ENCODE measurements at regions not wholly inside any gene's neighbourhood (a gene's known extent, or its start where the extent isn't known, plus 50 kb on each side); places are given as distances from the start of the nearest gene placed in this dataset.

GRCh38 chr14:62420847-62421246, 624.4 kb downstream of the KCNH5 start:
- H3K9ac ChIP-seq (ENCODE audit: insufficient read depth, low read length) = no peak overlapping the region
- H3K4me2 ChIP-seq (ENCODE audit: extremely low read depth, insufficient read depth, low read length) = no peak overlapping the region
- no peaks in the 10 kb centered on the region for H3K27me3 ChIP-seq (ENCODE audit: control insufficient read depth, insufficient read depth, low read length)
- no peaks in the 10 kb centered on the region for H3K36me3 ChIP-seq (ENCODE audit: control insufficient read depth, insufficient read depth, low read length)
- no peak overlapping the region for H2AFZ ChIP-seq (ENCODE audit: low read length)
- no peak overlapping the region for H3K4me3 ChIP-seq (replicated peaks in 1 of 4; ENCODE audit: control extremely low read depth in 1 of 4, insufficient read depth in 1 of 4, low read depth in 3 of 4, low read length in 4 of 4)
- H3K9me3 ChIP-seq (ENCODE audit: control insufficient read depth, insufficient read depth, low read depth, low read length) = no peaks in the 10 kb centered on the region
- DNase-seq (ENCODE audit: low read depth in 2 of 2) = peak in 1 of 2 donors; percentile 42
- no peaks in the 10 kb centered on the region for H4K20me1 ChIP-seq (ENCODE audit: control insufficient read depth, extremely low read depth, insufficient read depth, low read length)
- no peaks in the 10 kb centered on the region for H3K4me1 ChIP-seq (ENCODE audit: control insufficient read depth, extremely low read depth, insufficient read depth, low read length)
- H3K79me2 ChIP-seq (ENCODE audit: control insufficient read depth, insufficient read depth, low read length) = no peaks in the 10 kb centered on the region
- H3K27ac ChIP-seq (ENCODE audit: insufficient read depth, low read length) = no peak overlapping the region
- no peak for TF ChIP-seq EZH2 (IDR thresholded peaks at IDR 0.05; ENCODE audit: low read length, missing control alignments)
- no peak for TF ChIP-seq CTCF (conservative IDR thresholded peaks at IDR 0.05 in 1 of 2, IDR thresholded peaks at IDR 0.05 in 1 of 2; ENCODE audit: low read depth in 1 of 2, low read length in 2 of 2)

GRCh38 chr14:62428429-62429203, 616.6 kb downstream of the KCNH5 start:
- H3K4me2 ChIP-seq (ENCODE audit: extremely low read depth, insufficient read depth, low read length) = no peak overlapping the region
- no peaks in the 10 kb centered on the region for H3K79me2 ChIP-seq (ENCODE audit: control insufficient read depth, insufficient read depth, low read length)
- DNase-seq (ENCODE audit: low read depth in 2 of 2) = peak; percentile 50 to 83
- no peaks in the 10 kb centered on the region for H4K20me1 ChIP-seq (ENCODE audit: control insufficient read depth, extremely low read depth, insufficient read depth, low read length)
- H2AFZ ChIP-seq (ENCODE audit: low read length) = no peak overlapping the region
- TF ChIP-seq EZH2 (IDR thresholded peaks at IDR 0.05; ENCODE audit: low read length, missing control alignments) (no peak), CTCF (conservative IDR thresholded peaks at IDR 0.05 in 1 of 2, IDR thresholded peaks at IDR 0.05 in 1 of 2; ENCODE audit: low read depth in 1 of 2, low read length in 2 of 2) (no peak)
- H3K4me3 ChIP-seq (replicated peaks in 1 of 4; ENCODE audit: control extremely low read depth in 1 of 4, insufficient read depth in 1 of 4, low read depth in 3 of 4, low read length in 4 of 4) = no peak overlapping the region
- H3K9ac ChIP-seq (ENCODE audit: insufficient read depth, low read length) = no peak overlapping the region
- H3K27me3 ChIP-seq (ENCODE audit: control insufficient read depth, insufficient read depth, low read length) = no peaks in the 10 kb centered on the region
- no peaks in the 10 kb centered on the region for H3K9me3 ChIP-seq (ENCODE audit: control insufficient read depth, insufficient read depth, low read depth, low read length)
- H3K27ac ChIP-seq (ENCODE audit: insufficient read depth, low read length) = no peak overlapping the region
- H3K4me1 ChIP-seq (ENCODE audit: control insufficient read depth, extremely low read depth, insufficient read depth, low read length) = no peaks in the 10 kb centered on the region
- no peaks in the 10 kb centered on the region for H3K36me3 ChIP-seq (ENCODE audit: control insufficient read depth, insufficient read depth, low read length)

GRCh38 chr14:62429683-62430082, 615.6 kb downstream of the KCNH5 start:
- no peak overlapping the region for H3K4me2 ChIP-seq (ENCODE audit: extremely low read depth, insufficient read depth, low read length)
- no peaks in the 10 kb centered on the region for H3K36me3 ChIP-seq (ENCODE audit: control insufficient read depth, insufficient read depth, low read length)
- H3K9me3 ChIP-seq (ENCODE audit: control insufficient read depth, insufficient read depth, low read depth, low read length) = no peaks in the 10 kb centered on the region
- H3K79me2 ChIP-seq (ENCODE audit: control insufficient read depth, insufficient read depth, low read length) = no peaks in the 10 kb centered on the region
- no peak for TF ChIP-seq EZH2 (IDR thresholded peaks at IDR 0.05; ENCODE audit: low read length, missing control alignments)
- no peaks in the 10 kb centered on the region for H3K27me3 ChIP-seq (ENCODE audit: control insufficient read depth, insufficient read depth, low read length)
- no peak overlapping the region for H3K9ac ChIP-seq (ENCODE audit: insufficient read depth, low read length)
- H4K20me1 ChIP-seq (ENCODE audit: control insufficient read depth, extremely low read depth, insufficient read depth, low read length) = no peaks in the 10 kb centered on the region
- H3K4me3 ChIP-seq (replicated peaks in 1 of 4; ENCODE audit: control extremely low read depth in 1 of 4, insufficient read depth in 1 of 4, low read depth in 3 of 4, low read length in 4 of 4) = no peak overlapping the region
- H3K27ac ChIP-seq (ENCODE audit: insufficient read depth, low read length) = no peak overlapping the region
- DNase-seq (ENCODE audit: low read depth in 2 of 2) = no peak
- H3K4me1 ChIP-seq (ENCODE audit: control insufficient read depth, extremely low read depth, insufficient read depth, low read length) = no peaks in the 10 kb centered on the region
- H2AFZ ChIP-seq (ENCODE audit: low read length) = no peak overlapping the region

Data from fibroblast of lung (primary cell).